CD4-positive, alpha-beta T cell (primary cell): ENCODE measurements at regions not wholly inside any gene's neighbourhood (a gene's known extent, or its start where the extent isn't known, plus 50 kb on each side); places are given as distances from the start of the nearest gene placed in this dataset.

ENCODE experiments used
- ATAC-seq: fragments of 200-7000 bp; cut with Tn5 transposase; one replicate; pipeline ENCODE4 v1.10.0; 2022; ENCODE audit warnings: mild to moderate bottlenecking; ENCODE audit not compliant: poor library complexity
- CTCF ChIA-PET: fragments of 350-600 bp; sonication (Branson Sonifier 250); formaldehyde crosslinking; loops from one replicate; lab custom pipeline; 2021; ENCODE audit warnings: antibody characterized with exemption, inconsistent platforms; lab: Charles Lee
- POLR2A ChIA-PET: fragments of 350-600 bp; sonication (Branson Sonifier 250); formaldehyde crosslinking; loops from one replicate; lab custom pipeline; 2021; ENCODE audit warnings: antibody characterized with exemption, inconsistent platforms; lab: Charles Lee
- DNase-seq, 14 experiments: peaks; one replicate each; pipeline ENCODE4 v3.0.0-alpha.2; 2013 to 2020; ENCODE audit warnings: mixed read lengths in 2 of 14
- H3K27ac ChIP-seq, 2 donors: one replicate each; pipeline versions ENCODE4 v1.5.1 to v1.7.0; 2013; ENCODE audit warnings: low read length in 2 of 2, low read depth in 1 of 2, mild to moderate bottlenecking in 1 of 2
- H3K27me3 ChIP-seq, 2 experiments: 1 replicate in 1 of 2; 2 replicates in 1 of 2; pipeline versions ENCODE4 v1.6.1 to v1.7.0; 2013; ENCODE audit warnings: low read length in 2 of 2, control low read depth in 1 of 2, mild to moderate bottlenecking in 1 of 2, moderate library complexity in 1 of 2; ENCODE audit not compliant: insufficient read depth in 2 of 2, control insufficient read depth in 1 of 2
- H3K36me3 ChIP-seq: one replicate; pipeline ENCODE4 v1.6.1; 2013; ENCODE audit warnings: low read length, control low read depth; ENCODE audit not compliant: insufficient read depth
- H3K4me1 ChIP-seq: one replicate; pipeline ENCODE4 v1.6.1; 2013; ENCODE audit warnings: low read length, control low read depth; ENCODE audit not compliant: insufficient read depth
- H3K4me3 ChIP-seq: one replicate; pipeline ENCODE4 v1.5.1; 2013; ENCODE audit warnings: mild to moderate bottlenecking, low read length, moderate library complexity
- H3K9me3 ChIP-seq, 2 experiments: 1 replicate in 1 of 2; 2 replicates in 1 of 2; pipeline versions ENCODE4 v1.6.1 to v1.7.0; 2013; ENCODE audit warnings: low read length in 2 of 2, mild to moderate bottlenecking in 2 of 2, control low read depth in 1 of 2, moderate library complexity in 1 of 2; ENCODE audit not compliant: control insufficient read depth in 1 of 2, insufficient read depth in 1 of 2
- H3K27ac Mint-ChIP-seq: one replicate; pipeline ENCODE4 v1.8.0; 2020; ENCODE audit warnings: mixed read lengths
- H3K27me3 Mint-ChIP-seq: one replicate; pipeline ENCODE4 v1.8.0; 2021; ENCODE audit warnings: mixed read lengths
- H3K36me3 Mint-ChIP-seq: one replicate; pipeline ENCODE4 v1.8.0; 2021; ENCODE audit warnings: low read depth, mixed read lengths
- H3K4me1 Mint-ChIP-seq: one replicate; pipeline ENCODE4 v1.8.0; 2021; ENCODE audit warnings: low read depth, mixed read lengths
- H3K4me3 Mint-ChIP-seq: one replicate; pipeline ENCODE4 v1.8.0; 2020; ENCODE audit warnings: mild to moderate bottlenecking, mixed read lengths
- H3K9me3 Mint-ChIP-seq: one replicate; pipeline ENCODE4 v1.8.0; 2020; ENCODE audit warnings: mixed read lengths
- intact Hi-C, 2 experiments: fragments of 100-400 bp; cut with DNase I in 1 of 2; cut with micrococcal nuclease in 1 of 2; formaldehyde crosslinking; loops; one replicate each; pipeline versions ENCODE4 v1.15.1 to v1.9.0; 2023 to 2025; cut with DNase I, micrococcal nuclease
- TF ChIP-seq, protein P1 (sequence below): fragments of 200-600 bp; IDR thresholded peaks from one replicate; pipeline ENCODE4 v1.8.0; 2022; ENCODE audit warnings: antibody characterized with exemption, mild to moderate bottlenecking

DNA sequence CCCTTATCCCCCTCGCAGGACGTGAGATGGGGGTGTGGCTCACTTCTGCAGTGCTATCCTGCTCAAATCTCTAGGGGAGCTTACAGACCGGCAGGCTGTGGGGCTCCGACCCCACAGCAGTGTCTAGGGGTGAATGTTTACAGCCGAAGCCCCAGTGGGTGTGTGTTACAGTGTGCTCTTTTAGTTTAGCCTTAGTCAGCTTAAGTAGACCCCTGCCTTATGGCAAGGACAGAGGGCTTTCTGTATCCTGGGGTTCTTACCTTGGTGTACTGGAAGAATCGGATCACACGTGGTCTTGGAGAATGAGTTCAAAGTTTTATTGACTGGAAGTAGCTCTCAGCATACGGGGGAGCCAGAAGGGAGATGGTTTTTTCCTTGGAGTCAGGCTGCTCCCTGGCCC, 348.2 kb upstream of the GYPC start:
- Histone ChIP-seq H3K4me3 (no peak overlapping the region), H3K9me3 (peaks cover 0 to 5% of the 10 kb centered on the region in 2 experiments), H3K36me3 (no peaks in the 10 kb centered on the region), H3K27ac (no peak overlapping the region), H3K4me1 (no peaks in the 10 kb centered on the region), H3K27me3 (no peaks in the 10 kb centered on the region)
- ChIA-PET POLR2A (no interaction called here), CTCF (no interaction called here)
- no peak for ATAC-seq
- H3K4me3 Mint-ChIP-seq, result no peak overlapping the region
- no peaks in the 10 kb centered on the region for H3K27me3 Mint-ChIP-seq
- DNase-seq, result no peak
- no peaks in the 10 kb centered on the region for H3K4me1 Mint-ChIP-seq
- H3K9me3 Mint-ChIP-seq, result no peaks in the 10 kb centered on the region
- intact Hi-C loops, result no loop called here
- H3K36me3 Mint-ChIP-seq, result no peaks in the 10 kb centered on the region
- TF ChIP-seq, protein P1, sequence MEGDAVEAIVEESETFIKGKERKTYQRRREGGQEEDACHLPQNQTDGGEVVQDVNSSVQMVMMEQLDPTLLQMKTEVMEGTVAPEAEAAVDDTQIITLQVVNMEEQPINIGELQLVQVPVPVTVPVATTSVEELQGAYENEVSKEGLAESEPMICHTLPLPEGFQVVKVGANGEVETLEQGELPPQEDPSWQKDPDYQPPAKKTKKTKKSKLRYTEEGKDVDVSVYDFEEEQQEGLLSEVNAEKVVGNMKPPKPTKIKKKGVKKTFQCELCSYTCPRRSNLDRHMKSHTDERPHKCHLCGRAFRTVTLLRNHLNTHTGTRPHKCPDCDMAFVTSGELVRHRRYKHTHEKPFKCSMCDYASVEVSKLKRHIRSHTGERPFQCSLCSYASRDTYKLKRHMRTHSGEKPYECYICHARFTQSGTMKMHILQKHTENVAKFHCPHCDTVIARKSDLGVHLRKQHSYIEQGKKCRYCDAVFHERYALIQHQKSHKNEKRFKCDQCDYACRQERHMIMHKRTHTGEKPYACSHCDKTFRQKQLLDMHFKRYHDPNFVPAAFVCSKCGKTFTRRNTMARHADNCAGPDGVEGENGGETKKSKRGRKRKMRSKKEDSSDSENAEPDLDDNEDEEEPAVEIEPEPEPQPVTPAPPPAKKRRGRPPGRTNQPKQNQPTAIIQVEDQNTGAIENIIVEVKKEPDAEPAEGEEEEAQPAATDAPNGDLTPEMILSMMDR, result no peak
- no peak overlapping the region for H3K27ac Mint-ChIP-seq

DNA sequence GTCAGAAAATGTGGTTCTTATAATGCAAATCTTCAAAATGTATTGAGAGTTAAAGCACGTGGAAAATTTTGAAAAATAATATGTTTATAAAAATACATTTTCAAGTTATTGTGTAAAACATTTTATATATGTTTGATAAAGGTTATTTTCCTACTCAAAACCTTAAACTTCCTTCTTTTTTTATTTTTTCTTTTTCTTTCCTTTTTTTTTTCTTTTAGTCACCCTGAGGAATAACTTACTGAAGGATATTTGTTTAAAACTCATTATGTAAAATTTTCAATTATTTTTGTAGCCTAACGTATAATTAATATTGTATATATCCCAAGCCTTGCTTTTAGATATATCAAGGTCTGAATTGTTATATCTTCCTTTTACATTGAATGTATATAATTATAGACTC, 346.8 kb upstream of the GYPC start:
- no peak overlapping the region for H3K4me3 ChIP-seq
- no peak overlapping the region for H3K27ac ChIP-seq
- H3K36me3 ChIP-seq, result no peaks in the 10 kb centered on the region
- Mint-ChIP-seq H3K9me3 (no peaks in the 10 kb centered on the region), H3K4me3 (no peak overlapping the region), H3K4me1 (no peaks in the 10 kb centered on the region), H3K27ac (no peak overlapping the region), H3K36me3 (no peaks in the 10 kb centered on the region), H3K27me3 (no peaks in the 10 kb centered on the region)
- ChIA-PET CTCF (no interaction called here), POLR2A (no interaction called here)
- TF ChIP-seq, protein P1, result no peak
- DNase-seq (no peak), ATAC-seq (no peak)
- H3K27me3 ChIP-seq, result no peaks in the 10 kb centered on the region
- no peaks in the 10 kb centered on the region for H3K4me1 ChIP-seq
- intact Hi-C loops, result no loop called here
- H3K9me3 ChIP-seq, result peaks cover 0 to 5% of the 10 kb centered on the region in 2 experiments

DNA sequence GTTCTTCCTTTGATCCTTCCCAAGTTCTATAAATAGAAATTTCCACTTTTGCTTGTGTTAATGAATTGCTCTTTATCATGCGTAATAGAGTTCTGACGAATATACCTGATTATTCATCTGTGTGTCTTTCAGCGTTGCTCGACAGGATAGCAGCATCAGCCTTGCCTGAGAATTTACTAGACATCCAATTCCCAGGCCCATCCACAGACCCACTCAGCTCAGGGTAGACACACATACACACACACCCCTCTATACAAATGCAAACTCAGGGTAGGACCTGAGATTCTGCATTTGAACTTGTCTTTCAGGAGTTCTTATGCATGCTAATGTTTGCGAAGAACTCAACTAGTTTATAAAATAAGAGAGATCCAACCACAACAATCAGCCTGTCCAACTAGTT, 343.4 kb upstream of the GYPC start:
- ChIA-PET POLR2A (no interaction called here), CTCF (no interaction called here)
- no peak for DNase-seq
- Mint-ChIP-seq H3K36me3 (no peaks in the 10 kb centered on the region), H3K4me1 (no peaks in the 10 kb centered on the region), H3K27me3 (no peaks in the 10 kb centered on the region), H3K27ac (no peak overlapping the region), H3K9me3 (no peaks in the 10 kb centered on the region), H3K4me3 (no peak overlapping the region)
- H3K4me1 ChIP-seq, result no peaks in the 10 kb centered on the region
- intact Hi-C loops, result no loop called here
- H3K36me3 ChIP-seq, result no peaks in the 10 kb centered on the region
- TF ChIP-seq, protein P1, result no peak
- peaks cover 0 to 5% of the 10 kb centered on the region in 2 experiments for H3K9me3 ChIP-seq
- no peak overlapping the region for H3K27ac ChIP-seq
- H3K27me3 ChIP-seq, result no peaks in the 10 kb centered on the region
- no peak overlapping the region for H3K4me3 ChIP-seq
- ATAC-seq, result no peak
